OCI-LY7 (cell line): ENCODE measurements at regions not wholly inside any gene's neighbourhood (a gene's known extent, or its start where the extent isn't known, plus 50 kb on each side); places are given as distances from the start of the nearest gene placed in this dataset.

Experiments used
- CTCF ChIP-seq: fragments of 200-600 bp; sonication (generic); conservative IDR thresholded peaks from 2 replicates; pipeline ENCODE4 v1.5.1; 2014; ENCODE audit warnings: mild to moderate bottlenecking, antibody characterized with exemption, low read length, moderate library complexity, mixed read lengths
- EZH2phosphoT487 ChIP-seq: fragments of 200-600 bp; sonication (generic); IDR thresholded peaks from 2 replicates; pipeline ENCODE4 v1.6.1; 2018; ENCODE audit warnings: low read depth, borderline replicate concordance, mild to moderate bottlenecking, mixed run types, antibody characterized with exemption, low read length, moderate library complexity, mixed read lengths

- no peak for TF ChIP-seq CTCF
- TF ChIP-seq EZH2phosphoT487, result no peak
Measured at GRCh38 chr4:138688408-138689085, 327.0 kb upstream of the NOCT start.
